Upper lobe of left lung (tissue), 6 donors: ENCODE measurements at regions not wholly inside any gene's neighbourhood (a gene's known extent, or its start where the extent isn't known, plus 50 kb on each side); places are given as distances from the start of the nearest gene placed in this dataset.

ENCODE experiments used
- ATAC-seq, 2 donors: fragments of 200-7000 bp; cut with Tn5 transposase; one replicate each; pipeline ENCODE4 v1.9.1; 2022; ENCODE audit warnings: mild to moderate bottlenecking in 2 of 2, moderate library complexity in 2 of 2; ENCODE audit not compliant: low FRiP score in 2 of 2
- DNase-seq, 2 donors: peaks; one replicate each; pipeline ENCODE4 v3.0.0-alpha.2; 2019 to 2020
- H3K27ac ChIP-seq, 4 donors: fragments of 200-600 bp; sonication (generic); one replicate each; pipeline ENCODE4 v1.5.1; 2016 to 2019
- H3K27me3 ChIP-seq, 4 donors: fragments of 200-600 bp; sonication (generic); one replicate each; pipeline ENCODE4 v1.5.1; 2017 to 2019
- H3K36me3 ChIP-seq, 4 donors: fragments of 200-600 bp; sonication (generic); one replicate each; pipeline ENCODE4 v1.5.1; 2016 to 2019
- H3K4me1 ChIP-seq, 4 donors: fragments of 200-600 bp; sonication (generic); one replicate each; pipeline ENCODE4 v1.5.1; 2018 to 2019
- H3K4me3 ChIP-seq, 4 donors: fragments of 200-600 bp; sonication (generic); one replicate each; pipeline ENCODE4 v1.5.1; 2017 to 2019; ENCODE audit warnings: mild to moderate bottlenecking in 2 of 4, moderate library complexity in 1 of 4
- H3K9me3 ChIP-seq, 4 donors: fragments of 200-600 bp; sonication (generic); one replicate each; pipeline ENCODE4 v1.5.1; 2018 to 2019
- CTCF ChIP-seq, 6 experiments: fragments of 450-650 bp in 4 of 6; fragments of 200-600 bp in 2 of 6; sonication (generic) in 2 of 6; IDR thresholded peaks; one replicate each; pipeline ENCODE4 v1.5.1; 2016 to 2019; ENCODE audit warnings: antibody characterized with exemption in 6 of 6
- EP300 ChIP-seq, 4 donors: sonication (generic); formaldehyde crosslinking; IDR thresholded peaks; one replicate each; pipeline ENCODE4 v1.5.1; 2017; ENCODE audit warnings: antibody characterized with exemption in 4 of 4, control low read depth in 2 of 4
- POLR2A ChIP-seq, 4 donors: fragments of 450-650 bp; IDR thresholded peaks; one replicate each; pipeline ENCODE4 v1.5.1; 2016 to 2017; ENCODE audit warnings: antibody characterized with exemption in 4 of 4, mild to moderate bottlenecking in 2 of 4
- POLR2AphosphoS5 ChIP-seq, 2 donors: sonication (generic); formaldehyde crosslinking; IDR thresholded peaks; one replicate each; pipeline ENCODE4 v1.5.1; 2017; ENCODE audit warnings: antibody characterized with exemption in 2 of 2
- WGBS, 2 donors: methylation state at CpG; one replicate each; pipeline ENCODE4 v1.1.5; 2017 to 2018; 5-methylcytosine and 5-hydroxymethylcytosine counted together
- donor health status: DM: no; HTN: no; CAD: no; lungs with moderate emphysema.
- donor health status: DM: no; HTN: yes; CAD: no; lungs with severe emphysema.

- Histone ChIP-seq H3K4me3 (no peak overlapping the region), H3K27ac (no peak overlapping the region), H3K4me1 (no peaks in the 10 kb centered on the region), H3K27me3 (no peaks in the 10 kb centered on the region), H3K36me3 (no peaks in the 10 kb centered on the region), H3K9me3 (no peaks in the 10 kb centered on the region)
- TF ChIP-seq CTCF (IDR thresholded peaks at IDR 0.05), result no peak
- no peak for TF ChIP-seq POLR2A (IDR thresholded peaks at IDR 0.05)
- no peak for TF ChIP-seq POLR2AphosphoS5 (IDR thresholded peaks at IDR 0.05)
- no peak for TF ChIP-seq EP300 (IDR thresholded peaks at IDR 0.05)
- DNase-seq (no peak), ATAC-seq (peak in 1 of 2 donors; percentile 38)
- 74 to 75% methylated on average over 4 of the region's 4 CpGs for WGBS, 2 donors
These were observed 314.5 kb upstream of the MMADHC start for GRCh38 chr2:149902081-149902480.

- WGBS, 2 donors, result 91 to 98% methylated on average over 4 of the region's 4 CpGs
- Histone ChIP-seq H3K4me1 (no peaks in the 10 kb centered on the region), H3K27ac (no peak overlapping the region), H3K36me3 (no peaks in the 10 kb centered on the region), H3K9me3 (no peaks in the 10 kb centered on the region), H3K4me3 (no peak overlapping the region), H3K27me3 (no peaks in the 10 kb centered on the region)
- ATAC-seq (no peak), DNase-seq (no peak)
- no peak for TF ChIP-seq POLR2AphosphoS5 (IDR thresholded peaks at IDR 0.05)
- TF ChIP-seq POLR2A (IDR thresholded peaks at IDR 0.05), result no peak
- TF ChIP-seq EP300 (IDR thresholded peaks at IDR 0.05), result no peak
- no peak for TF ChIP-seq CTCF (IDR thresholded peaks at IDR 0.05)
These were observed 313.8 kb upstream of the MMADHC start for GRCh38 chr2:149901231-149901859.

GRCh38 chr2:149899390-149899789 lies 311.8 kb upstream of the MMADHC start:
- Histone ChIP-seq H3K27ac (no peak overlapping the region), H3K4me1 (no peaks in the 10 kb centered on the region), H3K9me3 (no peaks in the 10 kb centered on the region), H3K27me3 (no peaks in the 10 kb centered on the region), H3K36me3 (no peaks in the 10 kb centered on the region), H3K4me3 (no peak overlapping the region)
- WGBS, 2 donors, result 93 to 98% methylated on average over 2 of the region's 2 CpGs
- TF ChIP-seq CTCF (IDR thresholded peaks at IDR 0.05) (no peak), POLR2A (IDR thresholded peaks at IDR 0.05) (no peak), EP300 (IDR thresholded peaks at IDR 0.05) (no peak)
- DNase-seq (no peak), ATAC-seq (no peak)

- Histone ChIP-seq H3K9me3 (no peaks in the 10 kb centered on the region), H3K4me1 (no peaks in the 10 kb centered on the region), H3K27me3 (no peaks in the 10 kb centered on the region), H3K27ac (no peak overlapping the region), H3K36me3 (no peaks in the 10 kb centered on the region), H3K4me3 (no peak overlapping the region)
- DNase-seq, result no peak
- ATAC-seq, result peak in 1 of 2 donors; percentile 56
- 56 to 65% methylated on average over 4 to 5 of the region's 5 CpGs for WGBS, 2 donors
- no peak for TF ChIP-seq CTCF (IDR thresholded peaks at IDR 0.05)
- TF ChIP-seq EP300 (IDR thresholded peaks at IDR 0.05), result no peak
- no peak for TF ChIP-seq POLR2AphosphoS5 (IDR thresholded peaks at IDR 0.05)
- TF ChIP-seq POLR2A (IDR thresholded peaks at IDR 0.05), result no peak
These were observed 307.2 kb upstream of the MMADHC start for GRCh38 chr2:149894760-149895159.

GRCh38 chr2:149894226-149894625 lies 306.7 kb upstream of the MMADHC start:
- H3K27me3 ChIP-seq, result no peaks in the 10 kb centered on the region
- no peaks in the 10 kb centered on the region for H3K9me3 ChIP-seq
- H3K27ac ChIP-seq, result no peak overlapping the region
- H3K4me3 ChIP-seq, result no peak overlapping the region
- ATAC-seq (no peak), DNase-seq (no peak)
- 71 to 81% methylated on average over 1 of the region's 1 CpG for WGBS, 2 donors
- no peaks in the 10 kb centered on the region for H3K36me3 ChIP-seq
- H3K4me1 ChIP-seq, result no peaks in the 10 kb centered on the region
- TF ChIP-seq POLR2A (IDR thresholded peaks at IDR 0.05) (no peak), POLR2AphosphoS5 (IDR thresholded peaks at IDR 0.05) (no peak), CTCF (IDR thresholded peaks at IDR 0.05) (no peak), EP300 (IDR thresholded peaks at IDR 0.05) (no peak)
